HG03039 (cell line): ENCODE measurements at regions not wholly inside any gene's neighbourhood (a gene's known extent, or its start where the extent isn't known, plus 50 kb on each side); places are given as distances from the start of the nearest gene placed in this dataset.

ENCODE experiments used
- ATAC-seq: cut with Tn5 transposase; IDR thresholded peaks from one replicate; pipeline ENCODE4 v1.9.1; 2021; ENCODE audit warnings: mild to moderate bottlenecking, moderate library complexity; ENCODE audit not compliant: unreplicated experiment

GRCh38 chr15:95302809-95303208, 1027.7 kb upstream of the NR2F2 start:
- ATAC-seq: no peak

- ATAC-seq: no peak
These were observed 1026.8 kb upstream of the NR2F2 start for GRCh38 chr15:95303713-95304112.

DNA sequence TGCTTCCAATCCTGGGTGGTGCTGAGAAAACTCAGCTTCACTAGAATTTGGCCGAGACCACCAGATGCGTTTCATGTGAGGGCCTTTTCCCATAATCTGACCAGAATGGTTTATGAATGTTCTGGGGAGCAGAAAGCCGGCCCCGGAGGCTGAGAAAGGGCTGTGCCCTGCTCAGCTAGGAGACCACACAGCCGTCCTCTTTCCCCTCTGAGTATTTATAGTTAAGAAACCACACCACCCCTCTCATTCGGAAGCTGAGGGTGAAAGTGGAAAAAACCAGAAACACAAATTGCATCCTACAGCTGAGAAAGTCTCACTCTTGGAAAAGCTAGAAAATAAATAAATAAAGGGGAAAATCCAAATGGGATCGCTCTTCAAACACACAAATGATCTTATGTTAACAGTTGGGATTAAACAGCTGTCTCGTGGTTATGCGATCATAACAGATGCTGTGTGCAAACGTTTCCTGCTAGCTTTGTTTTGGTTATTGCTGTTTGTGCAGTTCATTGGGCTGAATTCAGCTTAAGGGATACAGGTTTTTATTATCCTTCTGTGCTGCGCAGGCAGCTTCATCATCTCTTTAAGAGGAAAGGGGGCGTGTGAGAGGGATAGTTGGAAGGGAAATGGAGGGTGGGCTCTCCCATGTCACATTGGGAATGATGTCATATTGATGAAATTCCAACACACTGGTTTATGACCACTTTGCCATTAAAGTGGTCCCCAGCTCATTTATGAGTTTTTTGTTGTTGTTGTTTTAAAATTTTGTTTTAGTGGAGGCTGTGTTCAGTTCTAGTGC, 1026.2 kb upstream of the NR2F2 start:
- no peak for ATAC-seq

DNA sequence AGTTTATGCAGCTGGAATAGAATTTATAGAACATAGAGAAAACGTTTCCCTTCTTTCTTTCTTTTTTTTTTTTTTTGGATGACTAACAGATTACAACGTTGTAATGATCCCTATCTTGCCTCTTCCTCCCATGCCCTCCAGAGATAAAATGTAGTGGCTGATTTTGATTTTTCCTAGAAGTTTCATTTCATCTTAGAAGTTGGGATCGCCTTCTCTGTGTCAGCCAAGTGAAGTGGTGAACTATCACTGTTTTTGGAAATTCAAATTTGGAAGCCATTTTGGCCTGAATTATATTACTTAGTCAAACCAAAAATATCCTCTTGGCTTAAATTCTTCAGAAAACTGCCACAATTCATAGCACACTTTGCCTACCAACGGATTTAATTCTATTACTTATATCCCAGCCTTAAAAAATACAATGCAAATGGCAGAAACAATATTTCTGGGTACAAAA, 1025.5 kb upstream of the NR2F2 start:
- no peak for ATAC-seq

GRCh38 chr15:95307115-95307514, 1023.4 kb upstream of the NR2F2 start:
- no peak for ATAC-seq

- ATAC-seq: no peak
These were observed 1011.3 kb upstream of the NR2F2 start for GRCh38 chr15:95319242-95319641.

DNA sequence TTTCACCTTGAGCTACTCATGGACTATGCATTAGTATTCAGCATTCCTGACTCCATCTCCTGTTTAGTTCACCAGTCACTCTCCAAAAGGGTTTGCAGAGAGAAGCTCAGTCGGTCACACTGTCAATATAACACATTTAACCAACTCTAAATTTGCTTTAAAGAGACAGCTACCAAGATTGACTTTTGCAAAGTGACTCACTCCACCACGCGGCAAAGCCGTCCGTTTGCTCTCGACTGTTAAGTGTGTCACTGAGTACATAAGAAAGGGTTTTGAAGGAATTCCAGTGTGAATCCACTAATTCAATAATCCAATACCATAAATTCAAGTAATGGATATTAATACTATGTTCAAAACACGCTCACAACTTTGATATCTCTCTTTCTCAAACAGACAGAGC, 1006.7 kb upstream of the NR2F2 start:
- no peak for ATAC-seq

DNA sequence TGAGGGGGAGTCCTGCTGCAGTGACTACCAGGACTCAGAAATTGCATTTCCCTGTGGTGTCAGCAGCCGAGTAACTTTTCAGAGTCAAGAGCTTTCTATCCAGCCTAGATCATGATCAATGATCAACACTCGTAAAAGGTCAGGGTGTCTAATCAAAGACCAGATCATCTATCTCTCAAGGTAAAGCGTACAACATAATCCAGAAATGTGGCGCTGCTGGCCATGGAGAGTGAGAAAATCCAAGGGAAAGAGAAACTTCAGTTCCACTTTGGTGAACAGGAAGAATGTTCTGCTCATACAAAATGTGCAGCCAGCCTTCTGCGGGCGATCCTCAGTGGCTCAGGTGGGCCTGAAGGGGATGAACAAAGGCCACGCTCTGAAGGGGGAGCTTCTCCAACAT, 1005.8 kb upstream of the NR2F2 start:
- ATAC-seq: no peak

GRCh38 chr15:95325763-95326404, 1004.6 kb upstream of the NR2F2 start:
- no peak for ATAC-seq

GRCh38 chr15:95326431-95327182, 1003.9 kb upstream of the NR2F2 start:
- no peak for ATAC-seq

DNA sequence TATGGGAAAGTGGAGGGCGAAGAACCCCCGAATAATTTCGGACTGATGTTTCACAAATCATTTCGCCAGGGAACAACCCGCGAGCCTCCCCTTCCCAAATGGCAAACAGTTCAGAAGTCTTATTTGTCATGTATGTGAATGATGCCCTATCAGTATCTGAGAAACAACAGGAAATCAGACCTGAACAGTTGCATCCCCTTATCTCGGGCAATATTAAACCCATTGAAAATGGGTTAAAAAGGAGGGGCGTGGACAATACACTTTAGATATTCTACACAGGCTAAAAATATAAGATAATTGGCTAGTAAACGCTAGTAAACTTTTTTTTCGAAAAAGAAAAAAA, 1003.3 kb upstream of the NR2F2 start:
- ATAC-seq: no peak

- ATAC-seq: no peak
These were observed 1002.8 kb upstream of the NR2F2 start for GRCh38 chr15:95327661-95328060.

DNA sequence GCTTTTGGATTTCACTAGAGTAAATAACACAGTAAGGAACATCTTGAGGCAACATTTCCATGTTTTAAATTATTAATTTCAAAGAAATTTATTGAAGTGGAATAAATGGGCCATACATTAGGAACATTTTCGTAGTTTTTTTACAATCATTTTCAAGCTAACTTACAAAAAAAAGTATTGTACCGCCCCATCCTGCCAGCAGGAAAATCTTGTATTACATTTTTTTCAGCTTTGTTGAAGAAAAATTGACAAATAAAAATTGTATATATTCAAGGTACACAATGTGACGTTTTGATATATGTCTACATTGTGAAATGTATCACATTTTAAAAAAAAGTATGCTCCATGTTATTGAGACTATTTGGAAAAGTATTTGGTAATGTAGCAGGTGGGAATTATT, 1001.9 kb upstream of the NR2F2 start:
- no peak for ATAC-seq

GRCh38 chr15:95329362-95329761, 1001.1 kb upstream of the NR2F2 start:
- no peak for ATAC-seq

DNA sequence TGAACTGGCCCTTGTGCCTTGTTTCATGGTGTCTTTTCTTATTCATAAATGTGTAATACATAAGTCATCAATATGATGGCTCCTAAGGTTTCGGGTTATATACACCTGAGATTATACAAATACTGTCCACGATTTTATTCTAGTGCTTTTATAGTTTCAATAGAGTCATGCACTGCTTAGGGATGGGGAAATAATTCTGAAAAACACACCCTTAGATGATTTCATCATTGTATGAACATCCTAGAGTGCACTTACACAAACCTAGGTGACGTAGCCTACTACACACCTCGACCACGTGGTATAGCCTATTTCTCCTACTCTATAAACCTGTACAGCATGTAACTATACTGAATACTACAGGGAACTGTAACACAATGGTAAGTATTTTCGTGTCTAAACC, 988.8 kb upstream of the NR2F2 start:
- ATAC-seq: no peak

- ATAC-seq: no peak
These were observed 984.6 kb upstream of the NR2F2 start for GRCh38 chr15:95345867-95346266.

DNA sequence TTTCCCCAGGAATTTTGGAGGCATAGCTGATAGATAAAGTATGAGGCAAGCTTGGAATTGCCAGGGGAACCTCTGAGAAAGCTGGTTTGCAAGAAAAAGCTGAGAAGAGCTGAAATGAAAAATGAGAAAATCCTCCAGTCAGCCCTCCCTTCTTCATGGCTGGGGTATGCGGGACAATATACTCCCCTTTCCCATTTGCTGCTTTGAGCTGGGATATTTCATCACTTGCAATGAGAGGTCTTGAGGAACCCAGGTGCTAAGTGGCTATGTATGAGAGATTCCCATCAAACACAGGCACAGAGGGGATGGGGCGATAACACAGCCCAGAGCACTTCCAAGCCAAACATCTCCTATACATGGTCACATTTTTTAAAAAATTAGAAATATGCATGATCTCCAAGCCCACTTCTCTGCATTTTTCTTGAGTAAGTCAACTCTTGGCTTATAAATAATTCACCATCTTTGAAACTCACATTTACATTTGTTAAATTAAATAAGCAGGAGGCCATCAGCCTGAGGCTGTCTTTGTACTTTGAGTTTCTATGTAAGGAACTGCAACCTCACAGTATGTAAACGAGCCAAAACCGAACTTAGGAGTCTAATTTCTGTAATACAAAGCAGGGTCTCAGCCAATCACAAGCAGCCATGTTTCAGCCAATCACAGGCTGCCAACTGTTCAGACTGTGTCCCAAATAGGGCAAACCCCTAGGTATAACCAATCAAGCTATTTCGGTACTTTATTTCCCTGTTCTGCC, 983.6 kb upstream of the NR2F2 start:
- no peak for ATAC-seq

GRCh38 chr15:95347837-95348236, 982.7 kb upstream of the NR2F2 start:
- no peak for ATAC-seq

DNA sequence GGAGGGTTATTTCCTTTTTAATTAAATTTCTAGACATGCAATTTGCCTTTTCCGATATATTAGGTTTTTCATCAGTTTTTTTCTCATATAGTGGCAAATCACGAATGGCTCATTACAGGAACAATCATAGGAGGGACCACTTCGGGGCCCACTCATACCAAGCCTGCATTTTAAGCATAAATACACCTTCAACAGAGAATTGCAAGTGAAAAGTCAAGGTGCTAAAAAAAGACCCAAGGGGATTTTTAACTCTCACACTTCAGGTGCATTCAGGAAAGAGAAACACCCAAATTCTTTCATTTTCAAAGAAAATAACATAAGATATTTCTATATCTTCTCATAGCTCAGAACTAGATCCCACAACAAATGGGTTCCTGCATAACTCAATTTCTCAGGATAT, 979.6 kb upstream of the NR2F2 start:
- no peak for ATAC-seq

DNA sequence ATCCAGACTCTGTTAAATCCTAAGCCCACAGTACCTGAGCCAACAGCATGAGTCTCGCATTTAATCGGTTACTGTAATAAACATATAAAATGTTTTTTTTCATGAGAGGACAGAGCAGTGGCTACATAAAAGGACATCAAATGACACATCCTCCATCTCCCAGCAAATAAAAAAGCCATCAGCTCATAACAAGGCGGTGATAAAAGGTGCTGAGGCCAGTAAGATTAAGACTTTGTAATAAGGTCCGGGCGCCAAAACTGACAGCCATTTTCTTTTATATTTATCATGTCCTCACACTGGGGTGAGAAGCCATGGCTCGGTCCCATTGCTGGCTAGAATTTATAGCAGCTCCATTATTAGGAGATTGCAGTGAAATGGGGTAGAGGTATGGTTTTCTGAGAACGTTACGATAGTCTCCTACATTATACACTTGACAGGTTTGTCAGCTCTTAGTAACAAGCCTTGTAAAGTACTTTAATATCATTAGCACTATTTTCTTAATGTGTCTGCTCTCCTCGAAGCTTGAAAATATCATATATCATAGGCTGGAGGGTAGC, 977.8 kb upstream of the NR2F2 start:
- ATAC-seq: no peak

GRCh38 chr15:95353512-95353911, 977.0 kb upstream of the NR2F2 start:
- ATAC-seq: no peak
